ENCODE measurements at regions not wholly inside any gene's neighbourhood (a gene's known extent, or its start where the extent isn't known, plus 50 kb on each side); places are given as distances from the start of the nearest gene placed in this dataset.
"Not testable (repeated sequence)": the region's sequence is repeated elsewhere in the genome, so short reads cannot be mapped to it uniquely, and the experiment has no call there.

GRCh38 chr12:74292351-74293194 lies 245.1 kb upstream of the ATXN7L3B start:
- no peak for DNase-seq

DNA sequence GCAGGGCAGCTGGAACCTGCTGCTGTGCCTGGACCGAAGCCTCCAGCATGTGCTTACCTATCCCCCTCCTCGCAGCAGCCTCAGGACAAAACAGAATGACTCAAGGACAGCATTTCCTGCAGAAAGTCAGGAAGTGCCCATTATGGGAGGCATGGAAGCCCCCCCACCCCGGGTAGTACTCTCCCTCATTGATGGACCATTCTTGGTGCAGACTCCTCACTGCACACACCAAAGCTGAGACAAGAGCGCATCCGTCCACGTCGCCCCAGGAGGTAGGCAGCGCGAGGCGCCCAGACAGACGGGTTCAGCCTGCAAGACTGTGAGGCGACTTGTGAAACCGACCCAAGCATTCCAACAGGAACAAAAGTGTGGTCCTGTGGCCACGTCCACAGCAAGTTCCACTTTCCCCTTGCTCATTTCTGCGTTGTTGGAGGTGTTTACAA lies 243.9 kb upstream of the ATXN7L3B start:
- DNase-seq, result no peak

- DNase-seq, result no peak
These were observed 220.5 kb upstream of the ATXN7L3B start for GRCh38 chr12:74317078-74317601.

DNA sequence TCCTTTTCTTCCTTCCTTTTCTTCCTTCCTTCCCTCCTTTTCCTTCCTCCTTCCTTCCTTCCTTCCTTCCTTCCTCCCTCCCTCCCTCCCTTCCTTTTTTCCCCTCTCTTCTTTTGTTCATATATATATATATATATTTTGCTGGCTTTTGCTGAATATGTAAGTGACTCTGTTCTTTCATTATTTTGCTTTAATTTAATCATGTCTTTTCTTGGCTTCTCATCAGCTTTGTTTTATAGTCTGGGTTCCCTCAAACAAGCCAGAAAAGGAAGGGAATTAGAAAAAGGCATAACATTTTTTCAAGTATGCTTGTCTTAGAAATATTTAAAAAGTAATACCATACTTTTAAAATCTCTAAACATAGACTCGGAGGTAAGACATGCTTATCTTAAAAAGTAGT lies 219.9 kb upstream of the ATXN7L3B start:
- no peak for DNase-seq

GRCh38 chr12:74319886-74320285 lies 217.7 kb upstream of the ATXN7L3B start:
- DNase-seq, result no peak

DNA sequence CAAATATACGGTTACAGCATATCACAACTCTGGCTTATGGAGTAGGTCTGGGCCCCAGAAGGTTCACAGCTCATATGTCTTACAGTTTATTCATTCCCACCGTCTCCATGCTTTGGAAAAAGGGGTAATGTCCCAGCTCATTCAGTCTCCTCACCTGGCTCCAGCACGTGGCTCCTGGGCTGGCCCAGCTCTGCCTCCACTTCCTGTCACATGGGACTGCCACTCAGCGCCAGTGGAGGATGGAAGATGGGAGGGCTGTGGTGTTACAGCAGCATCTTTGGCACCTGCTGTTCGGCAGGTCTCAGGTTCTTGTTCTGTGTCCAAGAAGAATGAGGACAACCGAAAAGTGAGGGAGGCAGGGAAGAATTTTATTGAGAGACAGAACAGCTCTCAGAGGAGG lies 216.3 kb upstream of the ATXN7L3B start:
- no peak for DNase-seq

DNA sequence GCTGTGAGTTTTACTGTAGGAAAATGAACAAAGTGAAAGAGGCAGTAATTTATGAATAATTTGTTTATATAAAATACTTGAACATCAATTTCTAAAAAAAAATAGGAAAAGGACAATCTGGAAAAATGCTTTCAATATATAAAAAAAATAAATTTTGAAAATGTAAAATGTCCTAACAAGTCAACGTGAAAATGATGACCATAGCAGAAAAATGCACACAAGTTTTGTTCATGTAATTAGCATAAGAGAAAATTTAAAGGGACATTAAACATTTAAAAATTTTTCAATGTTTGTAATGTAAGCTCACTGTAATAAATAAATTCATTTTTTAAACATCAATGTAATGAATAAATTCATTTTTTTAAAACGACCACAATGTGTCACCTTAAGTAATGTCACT lies 214.8 kb upstream of the ATXN7L3B start:
- DNase-seq, result no peak

GRCh38 chr12:74328623-74329022 lies 209.0 kb upstream of the ATXN7L3B start:
- DNase-seq, result no peak

- DNase-seq, result no peak
These were observed 202.9 kb upstream of the ATXN7L3B start for GRCh38 chr12:74334780-74335179.

DNA sequence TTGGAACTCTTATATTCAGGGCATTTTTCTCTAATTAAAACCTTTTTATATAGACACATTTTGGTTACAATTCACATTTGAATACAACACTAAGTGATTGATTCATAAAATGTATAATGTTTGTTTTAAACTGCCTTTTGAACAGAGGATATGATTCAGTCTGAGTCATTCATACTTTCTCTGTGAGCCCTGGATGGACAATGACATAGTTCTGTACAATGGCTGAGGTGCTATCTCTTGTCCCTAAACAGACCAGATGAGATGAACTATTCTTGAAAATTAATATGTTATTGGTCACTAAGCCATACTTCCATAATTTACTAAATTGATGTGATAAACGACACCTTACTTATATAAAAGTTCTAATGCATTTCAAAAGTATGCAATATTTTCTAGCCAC lies 199.7 kb upstream of the ATXN7L3B start:
- no peak for DNase-seq

DNA sequence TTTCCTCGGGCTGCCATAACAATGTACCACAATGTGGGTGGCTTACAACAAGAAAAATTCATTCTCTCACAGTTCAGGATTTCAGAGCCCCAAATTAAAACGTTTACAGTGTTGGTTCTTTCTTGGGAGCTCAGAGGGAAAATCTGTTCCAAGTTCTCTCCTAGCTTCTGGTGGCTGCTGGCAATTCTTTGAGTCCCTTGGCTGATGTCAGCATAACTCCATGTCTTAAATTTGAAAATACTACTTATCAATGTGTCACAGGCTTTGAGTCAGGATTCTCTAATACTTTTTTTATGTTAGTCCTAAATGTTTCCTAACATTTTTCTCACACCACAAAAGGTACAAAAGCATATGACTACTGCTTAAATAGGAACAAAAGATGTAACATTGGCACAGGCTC lies 198.4 kb upstream of the ATXN7L3B start:
- no peak for DNase-seq

GRCh38 chr12:74349925-74350324 lies 187.7 kb upstream of the ATXN7L3B start:
- DNase-seq, result no peak

DNA sequence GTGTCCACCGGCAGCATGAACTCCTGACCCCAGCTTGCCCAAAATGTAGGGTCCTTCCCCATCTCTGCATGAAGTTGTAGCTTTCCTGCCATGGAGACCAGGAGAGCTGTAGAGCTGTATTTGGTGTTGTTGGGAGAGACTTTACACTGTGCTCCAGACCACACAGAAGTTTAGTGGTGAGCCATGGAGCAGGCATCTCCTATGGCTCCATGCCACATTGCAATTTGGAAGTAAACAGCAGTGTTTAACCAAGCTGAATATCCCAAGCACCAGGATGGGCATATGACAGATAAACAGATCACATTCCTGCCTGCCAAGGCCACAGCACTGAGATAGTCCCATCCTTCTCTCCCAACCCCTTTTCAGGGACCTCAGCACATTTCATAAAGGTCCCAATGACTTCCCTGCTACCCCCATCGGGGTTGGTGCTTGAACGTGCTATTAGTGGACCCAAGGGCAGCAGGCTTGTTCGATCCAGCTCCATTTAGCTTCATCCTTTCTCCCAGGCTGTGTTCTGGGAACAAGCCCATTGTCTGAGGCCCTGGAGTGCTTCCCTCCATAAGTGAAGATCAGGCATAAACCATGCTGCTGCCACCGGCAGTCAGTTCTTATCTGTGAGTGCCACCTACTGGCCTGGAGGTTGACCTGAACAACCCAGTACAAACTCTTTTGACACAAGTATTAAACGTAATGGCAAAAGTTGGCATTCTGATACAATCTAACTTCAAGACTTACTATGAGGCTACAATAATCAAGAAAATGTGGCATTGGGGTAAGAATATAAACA lies 172.3 kb upstream of the ATXN7L3B start:
- no peak for DNase-seq

DNA sequence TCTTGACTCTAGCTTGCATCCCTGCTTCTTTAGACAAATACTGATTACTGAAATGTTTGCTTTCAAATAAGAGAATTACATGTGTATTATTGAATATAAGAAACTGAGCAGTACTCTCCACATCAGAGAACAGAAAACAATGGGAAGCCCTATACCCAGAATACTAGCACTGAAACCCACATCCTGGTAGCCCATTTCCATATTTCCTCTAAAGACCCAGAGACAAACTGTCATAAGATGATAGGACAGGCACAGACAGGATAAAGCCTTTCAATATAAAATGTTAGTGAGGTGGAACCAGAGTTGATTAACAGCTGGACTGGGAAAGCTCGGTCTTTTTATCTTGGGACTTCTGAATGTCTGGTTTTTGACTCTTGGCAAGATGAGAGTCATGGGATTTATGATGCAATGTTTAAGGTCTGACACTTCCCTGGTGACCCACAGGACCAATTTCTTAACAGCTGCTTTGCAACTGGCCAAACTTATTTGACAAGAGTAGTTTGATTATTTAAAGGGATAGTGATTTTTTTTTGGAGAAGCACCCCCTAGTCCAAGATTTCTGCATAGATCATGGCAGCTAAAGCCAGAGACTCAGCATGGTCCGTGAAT lies 166.9 kb upstream of the ATXN7L3B start:
- DNase-seq, result no peak

GRCh38 chr12:74379114-74379513 lies 158.5 kb upstream of the ATXN7L3B start:
- no peak for DNase-seq

- DNase-seq, result no peak
These were observed 155.7 kb upstream of the ATXN7L3B start for GRCh38 chr12:74381958-74382357.

- no peak for DNase-seq
These were observed 154.7 kb upstream of the ATXN7L3B start for GRCh38 chr12:74382983-74383382.

DNA sequence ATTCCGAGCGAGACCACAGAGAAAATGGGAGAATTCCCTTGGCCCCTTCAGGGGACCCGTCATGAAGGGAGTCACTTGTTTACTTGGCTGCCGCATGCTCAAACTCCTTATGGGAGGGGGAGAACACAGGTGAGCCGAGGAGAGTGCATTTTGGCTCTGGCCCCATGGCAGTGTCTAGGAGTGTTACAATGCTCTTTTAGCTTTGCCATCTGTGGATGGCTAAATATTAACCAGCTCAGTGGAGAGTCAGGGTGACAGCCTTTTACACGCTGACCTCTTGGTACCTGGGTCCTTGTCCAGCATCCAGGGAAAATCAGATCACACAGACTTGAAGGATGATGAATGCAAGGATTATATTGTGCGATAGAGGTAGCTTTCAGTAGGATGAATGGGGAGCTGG lies 146.4 kb upstream of the ATXN7L3B start:
- DNase-seq, result no peak

- DNase-seq, result no peak
These were observed 144.4 kb upstream of the ATXN7L3B start for GRCh38 chr12:74393272-74393671.

- no peak for DNase-seq
These were observed 143.0 kb upstream of the ATXN7L3B start for GRCh38 chr12:74394647-74395046.

- no peak for DNase-seq
These were observed 136.6 kb upstream of the ATXN7L3B start for GRCh38 chr12:74401035-74401434.

DNA sequence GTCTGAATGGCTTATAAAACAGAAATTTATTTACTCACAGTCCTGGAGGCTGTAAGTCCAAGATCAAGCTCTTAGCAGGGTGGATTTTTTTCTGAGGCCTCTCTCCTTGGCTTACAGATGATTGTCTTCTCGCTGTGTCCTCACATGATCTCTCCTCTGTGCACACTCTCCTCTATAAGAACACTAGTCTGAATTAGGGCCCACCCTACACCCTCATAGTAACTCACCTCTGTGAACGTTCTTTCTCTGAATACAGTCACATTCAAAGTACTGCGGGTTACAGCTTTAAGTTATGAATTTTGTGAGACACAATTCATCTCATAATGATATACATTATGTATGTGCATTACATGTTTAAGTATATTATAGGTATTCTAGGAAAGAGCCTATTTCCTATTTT lies 135.7 kb upstream of the ATXN7L3B start:
- no peak for DNase-seq

- DNase-seq, result not testable (repeated sequence)
These were observed 134.5 kb upstream of the ATXN7L3B start for GRCh38 chr12:74403221-74403470.
